Fibroblast of lung (primary cell): ENCODE measurements at regions not wholly inside any gene's neighbourhood (a gene's known extent, or its start where the extent isn't known, plus 50 kb on each side); places are given as distances from the start of the nearest gene placed in this dataset.

Experiments
- DNase-seq, 2 donors: peaks; one replicate each; pipeline versions ENCODE4 v3.0.0 to v3.0.0-alpha.2; 2010; ENCODE audit warnings: low read depth in 2 of 2
- H2AFZ ChIP-seq: 2 replicates; pipeline ENCODE4 v1.5.1; 2012; ENCODE audit warnings: low read length, control low read depth, inconsistent platforms
- H3K27ac ChIP-seq: 2 replicates; pipeline ENCODE4 v1.5.1; 2011; ENCODE audit warnings: low read length, control low read depth; ENCODE audit not compliant: insufficient read depth
- H3K27me3 ChIP-seq: 2 replicates; pipeline ENCODE4 v1.5.1; 2011; ENCODE audit warnings: mild to moderate bottlenecking, low read length; ENCODE audit not compliant: control insufficient read depth, insufficient read depth
- H3K36me3 ChIP-seq: 2 replicates; pipeline ENCODE4 v1.5.1; 2011; ENCODE audit warnings: low read length; ENCODE audit not compliant: control insufficient read depth, insufficient read depth
- H3K4me1 ChIP-seq: 2 replicates; pipeline ENCODE4 v1.5.1; 2011; ENCODE audit warnings: low read length; ENCODE audit not compliant: control insufficient read depth, insufficient read depth; ENCODE audit errors: extremely low read depth
- H3K4me2 ChIP-seq: 2 replicates; pipeline ENCODE4 v1.5.1; 2011; ENCODE audit warnings: low read length, control low read depth; ENCODE audit not compliant: insufficient read depth; ENCODE audit errors: extremely low read depth
- H3K4me3 ChIP-seq, 4 experiments: fragments of 200-600 bp in 1 of 4; sonication (generic) in 1 of 4; replicated peaks in 1 of 4; 2 replicates each; pipeline ENCODE4 v1.5.1; 2011 to 2016; ENCODE audit warnings: low read length in 4 of 4, low read depth in 3 of 4, mild to moderate bottlenecking in 3 of 4, control low read depth in 2 of 4, inconsistent platforms in 1 of 4, mixed read lengths in 1 of 4; ENCODE audit not compliant: insufficient read depth in 1 of 4; ENCODE audit errors: control extremely low read depth in 1 of 4
- H3K79me2 ChIP-seq: 2 replicates; pipeline ENCODE4 v1.5.1; 2012; ENCODE audit warnings: mild to moderate bottlenecking, low read length, inconsistent platforms; ENCODE audit not compliant: control insufficient read depth, insufficient read depth
- H3K9ac ChIP-seq: 2 replicates; pipeline ENCODE4 v1.5.1; 2011; ENCODE audit warnings: mild to moderate bottlenecking, low read length, control low read depth; ENCODE audit not compliant: insufficient read depth
- H3K9me3 ChIP-seq: 2 replicates; pipeline ENCODE4 v1.5.1; 2012; ENCODE audit warnings: low read depth, low read length; ENCODE audit not compliant: control insufficient read depth, insufficient read depth
- H4K20me1 ChIP-seq: 2 replicates; pipeline ENCODE4 v1.5.1; 2011; ENCODE audit warnings: low read length; ENCODE audit not compliant: control insufficient read depth, insufficient read depth; ENCODE audit errors: extremely low read depth
- EZH2 ChIP-seq: IDR thresholded peaks from 2 replicates; pipeline ENCODE4 v1.5.1; 2012; ENCODE audit warnings: low read length, control low read depth, mild to moderate bottlenecking; ENCODE audit errors: missing control alignments
- TF ChIP-seq, protein P1 (sequence below), 2 donors: IDR thresholded peaks in 1 of 2; conservative IDR thresholded peaks in 1 of 2; 1 replicate in 1 of 2; 2 replicates in 1 of 2; pipeline ENCODE4 v1.5.1; 2011 to 2012; ENCODE audit warnings: low read length in 2 of 2, control low read depth in 1 of 2, inconsistent platforms in 1 of 2, low read depth in 1 of 2, mild to moderate bottlenecking in 1 of 2

DNA sequence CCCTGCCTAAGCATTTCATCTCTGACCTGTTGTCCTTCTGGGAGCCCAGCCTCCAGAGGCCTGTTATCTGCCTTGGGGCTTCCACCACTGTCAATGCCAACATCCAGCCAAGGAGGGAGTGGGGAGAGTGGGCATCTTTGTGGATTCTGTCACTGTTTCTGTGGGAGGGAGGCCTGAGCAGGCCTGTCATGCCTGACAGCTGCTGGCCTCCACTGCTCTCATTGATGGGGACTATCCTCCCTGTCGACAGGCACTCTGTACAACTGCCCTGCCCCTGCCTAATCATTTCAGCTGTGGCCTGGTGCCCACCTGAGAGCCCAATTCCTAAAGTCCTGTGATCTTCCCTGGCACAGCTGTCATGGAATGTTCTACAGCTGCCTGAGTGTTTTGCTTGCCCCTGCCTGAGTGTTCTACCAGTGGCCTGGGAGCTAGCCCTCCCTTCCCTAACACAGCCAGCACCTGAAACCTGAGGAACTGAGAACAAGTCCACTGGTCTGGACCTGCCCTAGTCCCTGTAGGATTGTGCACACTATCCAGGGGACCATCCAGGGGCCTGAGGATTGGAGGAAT, 145.3 kb downstream of the FAM83B start:
- Histone ChIP-seq H3K27me3 (no peaks in the 10 kb centered on the region), H3K4me3 (no peak overlapping the region), H3K9ac (no peak overlapping the region), H4K20me1 (no peaks in the 10 kb centered on the region), H3K4me2 (no peak overlapping the region), H3K27ac (no peak overlapping the region), H2AFZ (no peak overlapping the region), H3K4me1 (no peaks in the 10 kb centered on the region), H3K36me3 (no peaks in the 10 kb centered on the region), H3K9me3 (no peaks in the 10 kb centered on the region), H3K79me2 (no peaks in the 10 kb centered on the region)
- no peak for TF ChIP-seq EZH2
- TF ChIP-seq, protein P1, sequence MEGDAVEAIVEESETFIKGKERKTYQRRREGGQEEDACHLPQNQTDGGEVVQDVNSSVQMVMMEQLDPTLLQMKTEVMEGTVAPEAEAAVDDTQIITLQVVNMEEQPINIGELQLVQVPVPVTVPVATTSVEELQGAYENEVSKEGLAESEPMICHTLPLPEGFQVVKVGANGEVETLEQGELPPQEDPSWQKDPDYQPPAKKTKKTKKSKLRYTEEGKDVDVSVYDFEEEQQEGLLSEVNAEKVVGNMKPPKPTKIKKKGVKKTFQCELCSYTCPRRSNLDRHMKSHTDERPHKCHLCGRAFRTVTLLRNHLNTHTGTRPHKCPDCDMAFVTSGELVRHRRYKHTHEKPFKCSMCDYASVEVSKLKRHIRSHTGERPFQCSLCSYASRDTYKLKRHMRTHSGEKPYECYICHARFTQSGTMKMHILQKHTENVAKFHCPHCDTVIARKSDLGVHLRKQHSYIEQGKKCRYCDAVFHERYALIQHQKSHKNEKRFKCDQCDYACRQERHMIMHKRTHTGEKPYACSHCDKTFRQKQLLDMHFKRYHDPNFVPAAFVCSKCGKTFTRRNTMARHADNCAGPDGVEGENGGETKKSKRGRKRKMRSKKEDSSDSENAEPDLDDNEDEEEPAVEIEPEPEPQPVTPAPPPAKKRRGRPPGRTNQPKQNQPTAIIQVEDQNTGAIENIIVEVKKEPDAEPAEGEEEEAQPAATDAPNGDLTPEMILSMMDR (conservative IDR thresholded peaks at IDR 0.05 in 1 of 2, IDR thresholded peaks at IDR 0.05 in 1 of 2; ENCODE audit: low read depth in 1 of 2, low read length in 2 of 2) = no peak
- no peak for DNase-seq

DNA sequence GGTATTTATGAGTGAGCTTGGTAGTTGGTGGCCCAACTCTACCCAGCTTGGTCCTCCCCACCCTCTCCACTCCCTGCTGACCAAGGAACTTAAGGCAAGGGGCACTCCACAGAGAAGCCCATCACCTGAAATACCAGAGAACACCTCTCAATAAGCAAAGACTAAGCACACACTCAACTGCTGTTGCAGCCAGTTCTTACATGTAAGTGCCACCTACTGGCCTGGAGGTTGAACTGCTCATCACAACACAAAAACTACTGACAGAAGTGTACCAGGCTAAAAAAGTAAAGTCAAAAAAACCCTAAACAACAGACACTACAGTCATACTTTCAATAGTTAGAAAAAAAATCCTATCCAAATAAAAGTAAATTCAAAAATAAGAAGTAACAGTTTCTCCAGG, 146.2 kb downstream of the FAM83B start:
- H2AFZ ChIP-seq = no peak overlapping the region
- DNase-seq = no peak
- H3K4me2 ChIP-seq = no peak overlapping the region

DNA sequence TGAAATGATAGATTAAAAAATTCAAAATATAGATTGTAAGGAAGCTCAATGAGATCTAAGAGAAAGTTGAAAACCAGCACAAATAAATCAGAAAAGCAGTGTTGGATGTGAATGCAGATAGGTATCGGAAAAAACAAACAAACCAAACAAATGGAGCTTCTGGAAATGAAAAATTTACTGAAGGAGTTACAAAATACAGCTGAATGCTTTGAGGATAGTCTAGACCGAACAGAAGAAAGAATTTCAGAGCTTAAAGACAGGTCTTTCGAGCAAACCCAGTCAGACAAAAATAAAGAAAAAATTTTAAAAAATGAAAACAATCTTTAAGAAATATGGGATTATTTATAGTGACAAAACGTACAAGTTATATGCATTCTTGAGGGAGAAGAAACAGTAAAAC, 146.7 kb downstream of the FAM83B start:
- H2AFZ ChIP-seq = no peak overlapping the region
- H4K20me1 ChIP-seq = no peaks in the 10 kb centered on the region
- no peaks in the 10 kb centered on the region for H3K4me1 ChIP-seq
- no peak overlapping the region for H3K9ac ChIP-seq
- H3K4me3 ChIP-seq = no peak overlapping the region
- H3K4me2 ChIP-seq = no peak overlapping the region
- no peaks in the 10 kb centered on the region for H3K36me3 ChIP-seq
- TF ChIP-seq EZH2 = no peak
- TF ChIP-seq, protein P1 (conservative IDR thresholded peaks at IDR 0.05 in 1 of 2, IDR thresholded peaks at IDR 0.05 in 1 of 2; ENCODE audit: low read depth in 1 of 2, low read length in 2 of 2) = no peak
- H3K79me2 ChIP-seq = no peaks in the 10 kb centered on the region
- no peaks in the 10 kb centered on the region for H3K9me3 ChIP-seq
- H3K27me3 ChIP-seq = no peaks in the 10 kb centered on the region
- H3K27ac ChIP-seq = no peak overlapping the region
- no peak for DNase-seq

More for the DNA sequence above, 146.2 kb downstream of the FAM83B start:
- no peaks in the 10 kb centered on the region for H3K4me1 ChIP-seq
- no peaks in the 10 kb centered on the region for H4K20me1 ChIP-seq
- H3K79me2 ChIP-seq = no peaks in the 10 kb centered on the region
- H3K4me3 ChIP-seq = no peak overlapping the region
- no peak overlapping the region for H3K9ac ChIP-seq
- H3K27ac ChIP-seq = no peak overlapping the region
- TF ChIP-seq, protein P1 (conservative IDR thresholded peaks at IDR 0.05 in 1 of 2, IDR thresholded peaks at IDR 0.05 in 1 of 2; ENCODE audit: low read depth in 1 of 2, low read length in 2 of 2) = peak in 1 of 2 donors; percentile 14
- no peak for TF ChIP-seq EZH2
- no peaks in the 10 kb centered on the region for H3K27me3 ChIP-seq
- no peaks in the 10 kb centered on the region for H3K36me3 ChIP-seq
- H3K9me3 ChIP-seq = no peaks in the 10 kb centered on the region
